ENCODE measurements at regions not wholly inside any gene's neighbourhood (a gene's known extent, or its start where the extent isn't known, plus 50 kb on each side); places are given as distances from the start of the nearest gene placed in this dataset.

GRCh38 chr2:116820986-116821385, 993.5 kb upstream of the DDX18 start:
- TF ChIP-seq JUNB (IDR thresholded peaks at IDR 0.05; ENCODE audit: unreplicated experiment) (no peak), CREB1 (CRISPR knock-in tag; IDR thresholded peaks at IDR 0.05; ENCODE audit: low read depth) (no peak), EZH2phosphoT487 (IDR thresholded peaks at IDR 0.05; ENCODE audit: unreplicated experiment) (no peak), NANOG (IDR thresholded peaks at IDR 0.05; ENCODE audit: borderline replicate concordance) (no peak), REST (IDR thresholded peaks at IDR 0.05; ENCODE audit: unreplicated experiment) (no peak), CTCF (conservative IDR thresholded peaks at IDR 0.05; ENCODE audit: low read depth in 2 of 2) (no peak), EZH2 (IDR thresholded peaks at IDR 0.05; ENCODE audit: low read depth, unreplicated experiment) (no peak), ZNF331 (CRISPR knock-in tag; IDR thresholded peaks at IDR 0.05; ENCODE audit: low read depth) (no peak), ZNF462 (CRISPR knock-in tag; IDR thresholded peaks at IDR 0.05) (no peak), STAT1 (IDR thresholded peaks at IDR 0.05; ENCODE audit: unreplicated experiment) (no peak), ZNF114 (CRISPR knock-in tag; IDR thresholded peaks at IDR 0.05) (no peak), ETS1 (IDR thresholded peaks at IDR 0.05) (no peak), POLR2AphosphoS5 (IDR thresholded peaks at IDR 0.05; ENCODE audit: low read depth) (no peak)

More at GRCh38 chr2:116820986-116821385, 993.5 kb upstream of the DDX18 start:
- DNase-seq (ENCODE audit: low spot score) (no peak), ATAC-seq (no peak)
- H3K4me3 ChIP-seq: no peak overlapping the region
- no peaks in the 10 kb centered on the region for H4K20me1 ChIP-seq (replicated peaks; ENCODE audit: insufficient read depth)
- H3K4me3 Mint-ChIP-seq: no peak overlapping the region
- no peak overlapping the region for H2AFZ ChIP-seq
- H3K27ac Mint-ChIP-seq: no peak overlapping the region
- H3K9me2 ChIP-seq (ENCODE audit: insufficient read depth): 0 out of 2 replicates have a peak, but pooled peaks cover 2% of the 10 kb centered on the region
- H3K79me2 ChIP-seq (replicated peaks; ENCODE audit: insufficient read depth): no peaks in the 10 kb centered on the region
- H3K36me3 Mint-ChIP-seq (ENCODE audit: low read depth): no peaks in the 10 kb centered on the region
- no peaks in the 10 kb centered on the region for H3K4me1 Mint-ChIP-seq
- H3K4me1 ChIP-seq (ENCODE audit: insufficient read depth): no peaks in the 10 kb centered on the region
- no peaks in the 10 kb centered on the region for H3K9me3 Mint-ChIP-seq
- H3K27me3 ChIP-seq (ENCODE audit: insufficient read depth): no peaks in the 10 kb centered on the region
- H3K4me2 ChIP-seq: no peak overlapping the region
- no peaks in the 10 kb centered on the region for H3K36me3 ChIP-seq (ENCODE audit: insufficient read depth)
- H3K27ac ChIP-seq (ENCODE audit: low read depth): no peak overlapping the region
- H3K27me3 Mint-ChIP-seq (ENCODE audit: insufficient read depth, low read depth, poor library complexity): no peaks in the 10 kb centered on the region
- H3F3A ChIP-seq (replicated peaks; ENCODE audit: low read depth): no peaks in the 10 kb centered on the region
